ENCODE measurements at regions not wholly inside any gene's neighbourhood (a gene's known extent, or its start where the extent isn't known, plus 50 kb on each side); places are given as distances from the start of the nearest gene placed in this dataset.

DNA sequence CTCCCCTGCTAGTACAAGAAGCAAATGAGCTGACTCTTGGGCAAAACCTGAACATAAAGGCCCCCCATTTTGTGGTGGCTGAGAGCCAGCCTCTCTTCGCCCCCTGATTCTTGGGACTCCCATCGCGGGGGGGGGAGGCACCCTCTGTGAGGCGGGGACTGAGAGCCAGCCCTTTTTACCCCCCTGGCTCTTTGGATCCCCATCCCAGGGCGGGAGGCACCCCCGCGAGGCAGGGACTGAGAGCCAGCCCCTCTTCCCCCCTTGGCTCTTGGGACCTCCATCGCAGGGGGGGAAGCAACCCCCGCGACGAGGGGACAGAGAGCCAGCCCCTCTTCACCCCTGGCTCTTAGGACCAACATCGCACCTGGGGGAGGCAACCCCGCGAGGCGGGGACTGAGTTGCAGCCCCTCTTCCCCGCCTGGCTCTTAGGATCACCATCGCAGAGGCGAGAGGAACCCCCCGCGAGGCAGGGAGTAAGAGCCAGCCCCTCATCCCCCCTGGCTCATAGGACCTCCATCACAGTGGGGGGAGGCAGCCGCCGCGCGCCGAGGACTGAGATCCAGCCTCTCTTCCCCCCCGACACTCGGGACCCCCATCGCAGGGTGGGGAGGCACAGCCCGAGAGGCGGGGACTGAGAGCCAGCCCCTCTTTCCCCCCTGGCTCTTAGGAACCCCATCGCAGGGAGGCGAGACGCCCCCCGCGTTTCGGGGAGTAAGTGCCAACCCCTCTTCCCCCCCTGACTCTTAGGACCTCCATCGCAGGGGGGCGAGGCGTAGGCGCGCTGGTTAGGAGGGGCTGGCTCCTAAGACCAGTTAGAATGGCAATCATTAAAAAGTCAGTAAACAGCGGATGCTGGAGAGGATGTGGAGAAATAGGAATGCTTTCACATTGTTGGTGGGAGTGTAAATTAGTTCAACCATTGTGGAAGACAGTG lies 2428.4 kb upstream of the PCDH20 start:
- no peaks in the 10 kb centered on the region for H3K27me3 ChIP-seq (ENCODE audit: control insufficient read depth, insufficient read depth, low read length)
- DNase-seq (no peak), ATAC-seq (ENCODE audit: low read depth) (no peak)
- H3K4ac ChIP-seq (ENCODE audit: low read depth, low read length) = no peak overlapping the region
- H2AK5ac ChIP-seq (ENCODE audit: low read depth, low read length) = no peak overlapping the region
- H3K9me3 ChIP-seq (ENCODE audit: control insufficient read depth, insufficient read depth, low read length) = no peaks in the 10 kb centered on the region
- no peaks in the 10 kb centered on the region for H3K36me3 ChIP-seq (ENCODE audit: control insufficient read depth, insufficient read depth, low read length)
- no peak overlapping the region for H3K27ac ChIP-seq (ENCODE audit: insufficient read depth, low read length)
- POLR2A ChIA-PET (ENCODE audit: unreplicated experiment) = no interaction called here
- dilution Hi-C loops (cut with HindIII; ENCODE audit: low sequenced_read_pairs, unreplicated experiment) = no loop called here
- no peak overlapping the region for H3K23ac ChIP-seq (ENCODE audit: low read depth, low read length)
- no peaks in the 10 kb centered on the region; the same call in 1 of the 2 replicates for H3K9me1 ChIP-seq (ENCODE audit: insufficient read depth, low read length)
- no peak overlapping the region for H3K4me3 ChIP-seq (ENCODE audit: insufficient read depth, low read depth, low read length)
- no peak overlapping the region for H3K18ac ChIP-seq (ENCODE audit: low read depth, low read length)
- H4K20me1 ChIP-seq (ENCODE audit: insufficient read depth, low read length) = no peaks in the 10 kb centered on the region
- CTCF ChIA-PET = no interaction called here
- H3K14ac ChIP-seq (replicated peaks; ENCODE audit: low read depth, low read length) = no peak overlapping the region
- H2BK20ac ChIP-seq (ENCODE audit: low read depth, low read length) = no peak overlapping the region
- no peak overlapping the region for H4K8ac ChIP-seq (ENCODE audit: low read depth in 2 of 2, low read length in 2 of 2)
- H3K4me1 ChIP-seq (ENCODE audit: control insufficient read depth, insufficient read depth, low read length) = no peaks in the 10 kb centered on the region
- H3K79me1 ChIP-seq (ENCODE audit: low read depth in 1 of 2, low read length in 2 of 2) = no peaks in the 10 kb centered on the region
- 100% methylated on average over 1 of the region's 42 CpGs; no CpG with 5 or more reads in 1 of the 2 experiments for WGBS, 2 experiments (ENCODE audit: extremely low coverage in 2 of 2, insufficient read length in 1 of 2)
- H2BK5ac ChIP-seq (ENCODE audit: low read depth, low read length, poor library complexity, severe bottlenecking) = no peak overlapping the region
- H3K4me2 ChIP-seq (ENCODE audit: low read depth, low read length) = no peak overlapping the region
- no peak overlapping the region for H3K9ac ChIP-seq (ENCODE audit: low read depth, low read length)
- intact Hi-C loops (cut with micrococcal nuclease) = no loop called here
- H2BK120ac ChIP-seq (ENCODE audit: low read depth, low read length) = no peak overlapping the region
- TF ChIP-seq NFE2L2 (IDR thresholded peaks at IDR 0.05; ENCODE audit: low read depth, low read length) (no peak), CEBPB (IDR thresholded peaks at IDR 0.05; ENCODE audit: low read depth, low read length) (no peak), POLR2A (IDR thresholded peaks at IDR 0.05; ENCODE audit: low read depth, low read length) (no peak), MXI1 (IDR thresholded peaks at IDR 0.05; ENCODE audit: borderline replicate concordance, low read depth, low read length) (no peak), RFX5 (IDR thresholded peaks at IDR 0.05; ENCODE audit: low read depth, low read length) (no peak)
- H4K5ac ChIP-seq (ENCODE audit: low read depth, low read length) = no peak overlapping the region
- H2AK9ac ChIP-seq (replicated peaks; ENCODE audit: low read depth, low read length, poor library complexity) = no peak overlapping the region
- in situ Hi-C loops (cut with MboI; ENCODE audit: low sequenced_read_pairs) = no loop called here
- H2BK15ac ChIP-seq (ENCODE audit: low read depth, low read length) = no peak overlapping the region
- H2AFZ ChIP-seq (replicated peaks; ENCODE audit: low read length, poor library complexity) = no peak overlapping the region
- no peak overlapping the region for H3K56ac ChIP-seq (ENCODE audit: extremely low read depth, insufficient read depth, low read length)
- H4K91ac ChIP-seq (ENCODE audit: insufficient read depth, low read depth, low read length) = no peak overlapping the region
- no TSS peak for BruUV-seq (replicated peaks)
